ENCODE measurements at regions not wholly inside any gene's neighbourhood (a gene's known extent, or its start where the extent isn't known, plus 50 kb on each side); places are given as distances from the start of the nearest gene placed in this dataset.
"Not testable (repeated sequence)": the region's sequence is repeated elsewhere in the genome, so short reads cannot be mapped to it uniquely, and the experiment has no call there.

DNA sequence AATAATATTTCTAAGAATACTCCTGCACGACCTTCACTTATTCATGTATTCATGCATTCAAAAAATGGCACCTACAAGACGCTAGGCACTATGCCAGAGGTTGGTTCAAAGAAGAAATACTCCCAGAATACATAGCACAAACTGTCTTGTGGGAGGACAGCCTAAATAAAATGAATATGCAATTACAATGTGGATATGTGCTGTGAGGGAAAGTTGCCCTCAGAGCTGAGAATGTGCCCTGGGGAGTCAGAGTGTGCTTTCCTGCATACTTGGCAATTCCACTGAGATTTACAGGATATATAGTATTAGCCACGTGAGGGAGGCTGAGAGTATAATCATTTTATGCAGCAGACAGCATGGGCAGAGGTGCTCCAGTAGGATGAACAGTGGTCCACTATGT is 872.9 kb downstream of the GRID1 start:
- H3K4me3 Mint-ChIP-seq = no peak overlapping the region
- no peak overlapping the region for H3K27ac ChIP-seq (ENCODE audit: low read depth in 1 of 2, low read length in 2 of 2)
- H3K9me3 ChIP-seq (replicated peaks in 1 of 2; ENCODE audit: control insufficient read depth in 1 of 2, insufficient read depth in 1 of 2, low read length in 2 of 2) = no peaks in the 10 kb centered on the region
- H3K27ac Mint-ChIP-seq = no peak overlapping the region
- intact Hi-C loops (cut with micrococcal nuclease) = no loop called here
- H3K9ac ChIP-seq (ENCODE audit: insufficient read depth, low read length, poor library complexity, severe bottlenecking) = no peak overlapping the region
- no peak overlapping the region for H3K4me2 ChIP-seq (replicated peaks; ENCODE audit: extremely low read depth, low read length, poor library complexity, severe bottlenecking)
- no peaks in the 10 kb centered on the region for H3K4me1 ChIP-seq (ENCODE audit: control insufficient read depth in 1 of 2, insufficient read depth in 2 of 2, low read length in 2 of 2)
- H3K9me3 Mint-ChIP-seq = peaks cover 0 to 7% (median 0%) of the 10 kb centered on the region in 7 donors
- peaks cover 0 to 2% (median 0%) of the 10 kb centered on the region in 3 donors for H3K27me3 Mint-ChIP-seq (ENCODE audit: low read depth in 3 of 3)
- TF ChIP-seq, protein P1, sequence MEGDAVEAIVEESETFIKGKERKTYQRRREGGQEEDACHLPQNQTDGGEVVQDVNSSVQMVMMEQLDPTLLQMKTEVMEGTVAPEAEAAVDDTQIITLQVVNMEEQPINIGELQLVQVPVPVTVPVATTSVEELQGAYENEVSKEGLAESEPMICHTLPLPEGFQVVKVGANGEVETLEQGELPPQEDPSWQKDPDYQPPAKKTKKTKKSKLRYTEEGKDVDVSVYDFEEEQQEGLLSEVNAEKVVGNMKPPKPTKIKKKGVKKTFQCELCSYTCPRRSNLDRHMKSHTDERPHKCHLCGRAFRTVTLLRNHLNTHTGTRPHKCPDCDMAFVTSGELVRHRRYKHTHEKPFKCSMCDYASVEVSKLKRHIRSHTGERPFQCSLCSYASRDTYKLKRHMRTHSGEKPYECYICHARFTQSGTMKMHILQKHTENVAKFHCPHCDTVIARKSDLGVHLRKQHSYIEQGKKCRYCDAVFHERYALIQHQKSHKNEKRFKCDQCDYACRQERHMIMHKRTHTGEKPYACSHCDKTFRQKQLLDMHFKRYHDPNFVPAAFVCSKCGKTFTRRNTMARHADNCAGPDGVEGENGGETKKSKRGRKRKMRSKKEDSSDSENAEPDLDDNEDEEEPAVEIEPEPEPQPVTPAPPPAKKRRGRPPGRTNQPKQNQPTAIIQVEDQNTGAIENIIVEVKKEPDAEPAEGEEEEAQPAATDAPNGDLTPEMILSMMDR (IDR thresholded peaks at IDR 0.05) = no peak
- H3K4me3 ChIP-seq (replicated peaks in 1 of 3; ENCODE audit: low read depth in 2 of 3, low read length in 3 of 3) = no peak overlapping the region
- no peak for DNase-seq
- no peaks in the 10 kb centered on the region for H3K79me2 ChIP-seq (ENCODE audit: insufficient read depth, low read length)
- WGBS (ENCODE audit: insufficient coverage) = 38% methylated on average over 2 of the region's 3 CpGs
- no peaks in the 10 kb centered on the region for H3K36me3 ChIP-seq (replicated peaks in 1 of 2; ENCODE audit: control insufficient read depth in 1 of 2, insufficient read depth in 2 of 2, low read length in 2 of 2)
- no peaks in the 10 kb centered on the region for H3K36me3 Mint-ChIP-seq
- no peaks in the 10 kb centered on the region for H4K20me1 ChIP-seq (ENCODE audit: insufficient read depth, low read length)
- H2AFZ ChIP-seq (ENCODE audit: insufficient read depth, low read depth, low read length, poor library complexity, severe bottlenecking) = no peak overlapping the region
- H3K27me3 ChIP-seq (ENCODE audit: control insufficient read depth in 2 of 2, insufficient read depth in 2 of 2, low read length in 2 of 2) = no peaks in the 10 kb centered on the region
- no peaks in the 10 kb centered on the region for H3K4me1 Mint-ChIP-seq

DNA sequence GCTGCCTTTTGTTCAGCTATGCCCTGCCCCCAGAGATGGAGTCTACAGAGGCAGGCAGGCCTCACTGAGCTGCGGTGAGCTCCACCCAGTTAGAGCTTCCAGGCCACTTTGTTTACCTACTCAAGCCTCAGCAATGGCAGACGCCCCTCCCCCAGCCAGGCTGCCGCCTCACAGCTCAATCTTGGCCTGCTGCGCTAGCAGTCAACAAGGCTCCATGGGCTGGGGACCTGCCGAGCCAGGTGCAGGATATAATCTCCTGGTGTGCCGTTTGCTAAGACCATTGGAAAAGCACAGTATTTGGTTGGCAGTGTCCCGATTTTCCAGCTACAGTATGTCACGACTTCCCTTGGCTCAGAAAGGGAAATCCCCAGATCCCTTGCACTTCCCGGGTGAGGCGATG is 862.0 kb downstream of the GRID1 start:
- H3K4me2 ChIP-seq (replicated peaks; ENCODE audit: extremely low read depth, low read length, poor library complexity, severe bottlenecking); H3K4me1 ChIP-seq (ENCODE audit: control insufficient read depth in 1 of 2, insufficient read depth in 2 of 2, low read length in 2 of 2); H3K27me3 ChIP-seq (ENCODE audit: control insufficient read depth in 2 of 2, insufficient read depth in 2 of 2, low read length in 2 of 2); H2AFZ ChIP-seq (ENCODE audit: insufficient read depth, low read depth, low read length, poor library complexity, severe bottlenecking); H3K27me3 Mint-ChIP-seq (ENCODE audit: low read depth in 3 of 3); H3K36me3 ChIP-seq (replicated peaks in 1 of 2; ENCODE audit: control insufficient read depth in 1 of 2, insufficient read depth in 2 of 2, low read length in 2 of 2); H3K36me3 Mint-ChIP-seq; H3K4me3 Mint-ChIP-seq; H3K4me3 ChIP-seq (replicated peaks in 1 of 3; ENCODE audit: low read depth in 2 of 3, low read length in 3 of 3); H4K20me1 ChIP-seq (ENCODE audit: insufficient read depth, low read length); H3K27ac Mint-ChIP-seq; DNase-seq; H3K4me1 Mint-ChIP-seq; intact Hi-C loops (cut with micrococcal nuclease); H3K27ac ChIP-seq (ENCODE audit: low read depth in 1 of 2, low read length in 2 of 2); H3K79me2 ChIP-seq (ENCODE audit: insufficient read depth, low read length); H3K9ac ChIP-seq (ENCODE audit: insufficient read depth, low read length, poor library complexity, severe bottlenecking): not testable (repeated sequence)
- H3K9me3 Mint-ChIP-seq = peaks cover 5 to 23% (median 13%) of the 10 kb centered on the region in 7 donors
- 88% methylated on average over 10 of the region's 10 CpGs for WGBS (ENCODE audit: insufficient coverage)
- H3K9me3 ChIP-seq (replicated peaks in 1 of 2; ENCODE audit: control insufficient read depth in 1 of 2, insufficient read depth in 1 of 2, low read length in 2 of 2) = peaks cover 0 to 14% of the 10 kb centered on the region in 2 donors
